B cell (primary cell): ENCODE measurements at regions not wholly inside any gene's neighbourhood (a gene's known extent, or its start where the extent isn't known, plus 50 kb on each side); places are given as distances from the start of the nearest gene placed in this dataset.
"Not testable (repeated sequence)": the region's sequence is repeated elsewhere in the genome, so short reads cannot be mapped to it uniquely, and the experiment has no call there.

ENCODE experiments used
- ATAC-seq: fragments of 200-7000 bp; cut with Tn5 transposase; one replicate; pipeline ENCODE4 v1.10.0; 2021; ENCODE audit warnings: low read depth, mild to moderate bottlenecking, moderate number of reproducible peaks, moderate library complexity
- CTCF ChIA-PET: fragments of 350-600 bp; sonication (Branson Sonifier 250); formaldehyde crosslinking; loops from one replicate; lab custom pipeline; 2021; ENCODE audit warnings: antibody characterized with exemption, inconsistent platforms; lab: Charles Lee
- POLR2A ChIA-PET: fragments of 350-600 bp; sonication (Branson Sonifier 250); formaldehyde crosslinking; loops from one replicate; lab custom pipeline; 2021; ENCODE audit warnings: antibody characterized with exemption; lab: Charles Lee
- DNase-seq: peaks from one replicate; pipeline ENCODE4 v3.0.0; 2013
- H2AFZ ChIP-seq: 2 replicates; pipeline ENCODE4 v1.6.1; 2012; ENCODE audit warnings: mild to moderate bottlenecking, low read depth, low read length; ENCODE audit not compliant: insufficient read depth, poor library complexity, severe bottlenecking
- H3K27ac ChIP-seq, 2 donors: 1 replicate in 1 of 2; 2 replicates in 1 of 2; pipeline ENCODE4 v1.5.1; 2012 to 2013; ENCODE audit warnings: low read length in 2 of 2, mild to moderate bottlenecking in 2 of 2, moderate library complexity in 1 of 2
- H3K27me3 ChIP-seq, 4 experiments: fragments of 200-600 bp in 1 of 4; sonication (generic) in 1 of 4; replicated peaks in 1 of 4; 1 replicate in 2 of 4; 2 replicates in 2 of 4; pipeline versions ENCODE4 v1.6.1 to v1.7.0; 2013 to 2016; ENCODE audit warnings: low read length in 3 of 4, mild to moderate bottlenecking in 2 of 4, mixed read lengths in 1 of 4, moderate library complexity in 1 of 4; ENCODE audit not compliant: insufficient read depth in 4 of 4, control insufficient read depth in 3 of 4; ENCODE audit errors: control extremely low read depth in 1 of 4
- H3K36me3 ChIP-seq, 2 experiments: replicated peaks in 1 of 2; 1 replicate in 1 of 2; 2 replicates in 1 of 2; pipeline versions ENCODE4 v1.6.1 to v1.7.1; 2013; ENCODE audit warnings: low read length in 1 of 2; ENCODE audit not compliant: insufficient read depth in 2 of 2, control insufficient read depth in 1 of 2; ENCODE audit errors: control extremely low read depth in 1 of 2, extremely low read depth in 1 of 2
- H3K4me1 ChIP-seq, 2 donors: fragments of 200-600 bp in 1 of 2; sonication (generic) in 1 of 2; 1 replicate in 1 of 2; 2 replicates in 1 of 2; pipeline versions ENCODE4 v1.5.1 to v1.6.1; 2013 to 2017; ENCODE audit warnings: low read length in 2 of 2; ENCODE audit not compliant: control insufficient read depth in 2 of 2, insufficient read depth in 2 of 2
- H3K4me2 ChIP-seq: replicated peaks from 2 replicates; pipeline ENCODE3; 2012; ENCODE audit warnings: mild to moderate bottlenecking, low read depth, low read length; ENCODE audit not compliant: poor library complexity, severe bottlenecking
- H3K4me3 ChIP-seq, 5 experiments: fragments of 200-600 bp in 1 of 5; sonication (generic) in 1 of 5; 1 replicate in 3 of 5; 2 replicates in 2 of 5; pipeline versions ENCODE4 v1.5.1 to v1.7.0; 2011 to 2016; ENCODE audit warnings: low read length in 4 of 5, mild to moderate bottlenecking in 4 of 5, low read depth in 2 of 5, control low read depth in 1 of 5, moderate library complexity in 1 of 5; ENCODE audit not compliant: insufficient read depth in 1 of 5; ENCODE audit errors: control extremely low read depth in 1 of 5, extremely low read depth in 1 of 5
- H3K79me2 ChIP-seq: fragments of 200-600 bp; sonication (generic); one replicate; pipeline ENCODE4 v1.6.0; 2016; ENCODE audit warnings: low read length; ENCODE audit not compliant: control insufficient read depth, insufficient read depth
- H3K9ac ChIP-seq: fragments of 200-600 bp; sonication (generic); 2 replicates; pipeline ENCODE4 v1.6.1; 2017; ENCODE audit warnings: mild to moderate bottlenecking, low read length, moderate library complexity
- H3K9me3 ChIP-seq, 3 donors: one replicate each; pipeline versions ENCODE4 v1.6.1 to v1.7.1; 2013; ENCODE audit warnings: low read length in 2 of 3; ENCODE audit not compliant: control insufficient read depth in 2 of 3, insufficient read depth in 1 of 3; ENCODE audit errors: control extremely low read depth in 1 of 3
- H4K20me1 ChIP-seq: 2 replicates; pipeline ENCODE4 v1.6.0; 2012; ENCODE audit warnings: mild to moderate bottlenecking, low read length; ENCODE audit not compliant: insufficient read depth, control insufficient read depth, poor library complexity, severe bottlenecking
- H3K27ac Mint-ChIP-seq: one replicate; pipeline ENCODE4 v1.8.0; 2021; ENCODE audit warnings: mixed read lengths
- H3K27me3 Mint-ChIP-seq: one replicate; pipeline ENCODE4 v1.8.0; 2021; ENCODE audit warnings: mixed read lengths
- H3K4me1 Mint-ChIP-seq: one replicate; pipeline ENCODE4 v1.8.0; 2021; ENCODE audit warnings: mixed read lengths
- H3K4me3 Mint-ChIP-seq: one replicate; pipeline ENCODE4 v1.8.0; 2021; ENCODE audit warnings: mixed read lengths
- H3K9me3 Mint-ChIP-seq: one replicate; pipeline ENCODE4 v1.8.0; 2022; ENCODE audit warnings: mixed read lengths; ENCODE audit not compliant: insufficient read depth
- EZH2 ChIP-seq: IDR thresholded peaks from 2 replicates; pipeline ENCODE4 v1.6.1; 2012; ENCODE audit warnings: borderline replicate concordance, low read depth, mild to moderate bottlenecking, moderate library complexity, low read length; ENCODE audit not compliant: insufficient read depth, poor library complexity, severe bottlenecking
- WGBS: methylation state at CpG from one replicate; pipeline ENCODE4 v1.1.5; 2013; ENCODE audit warnings: missing lambda C conversion rate; ENCODE audit not compliant: insufficient coverage; 5-methylcytosine and 5-hydroxymethylcytosine counted together
- intact Hi-C: fragments of 100-400 bp; cut with micrococcal nuclease; formaldehyde crosslinking; loops from one replicate; pipeline ENCODE4 v1.10.0; 2022
- TF ChIP-seq, protein P1 (sequence below): fragments of 200-600 bp; IDR thresholded peaks from one replicate; pipeline ENCODE4 v1.8.0; 2022; ENCODE audit warnings: antibody characterized with exemption, mild to moderate bottlenecking

DNA sequence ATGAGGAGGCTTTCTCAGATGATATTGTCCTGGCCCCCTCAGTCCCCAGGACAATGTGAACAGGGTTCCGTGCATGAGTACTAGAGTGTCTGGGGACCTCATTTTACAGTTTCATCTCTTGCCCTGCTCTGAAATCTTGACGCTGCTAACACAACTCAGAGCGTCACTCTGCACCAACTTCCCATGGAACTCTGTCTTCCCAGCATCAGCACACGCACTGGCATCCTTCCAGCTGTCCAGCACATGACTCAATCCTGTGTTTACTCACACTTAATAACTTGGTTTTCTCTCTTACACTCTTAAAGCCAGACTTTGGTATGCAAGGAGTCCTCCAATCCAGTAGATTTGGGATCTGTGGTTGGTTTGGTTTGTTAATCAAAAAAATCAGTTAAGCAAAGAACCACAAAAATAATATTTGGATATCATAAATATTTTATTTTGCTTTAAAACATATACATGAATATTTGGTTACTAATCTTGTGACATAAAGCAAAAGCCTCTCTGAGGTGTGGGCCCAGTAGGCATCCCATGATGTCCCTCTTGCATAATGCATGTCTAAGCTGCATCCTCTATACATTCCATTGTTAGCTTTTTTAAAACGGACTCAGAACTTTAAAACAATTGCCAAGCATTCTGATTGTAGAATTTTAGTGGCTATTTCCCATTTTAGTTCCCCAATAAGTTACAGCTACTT lies 131.0 kb downstream of the CXCL12 start:
- Histone ChIP-seq H3K27me3 (no peaks in the 10 kb centered on the region), H3K9me3 (no peaks in the 10 kb centered on the region), H3K4me1 (no peaks in the 10 kb centered on the region), H3K9ac (no peak overlapping the region), H4K20me1 (no peaks in the 10 kb centered on the region), H3K36me3 (no peaks in the 10 kb centered on the region), H3K27ac (no peak overlapping the region), H3K4me3 (no peak overlapping the region), H2AFZ (no peak overlapping the region), H3K79me2 (no peaks in the 10 kb centered on the region), H3K4me2 (no peak overlapping the region)
- CTCF ChIA-PET = no interaction called here
- H3K4me3 Mint-ChIP-seq = no peak overlapping the region
- H3K27ac Mint-ChIP-seq = no peak overlapping the region
- TF ChIP-seq, protein P1, sequence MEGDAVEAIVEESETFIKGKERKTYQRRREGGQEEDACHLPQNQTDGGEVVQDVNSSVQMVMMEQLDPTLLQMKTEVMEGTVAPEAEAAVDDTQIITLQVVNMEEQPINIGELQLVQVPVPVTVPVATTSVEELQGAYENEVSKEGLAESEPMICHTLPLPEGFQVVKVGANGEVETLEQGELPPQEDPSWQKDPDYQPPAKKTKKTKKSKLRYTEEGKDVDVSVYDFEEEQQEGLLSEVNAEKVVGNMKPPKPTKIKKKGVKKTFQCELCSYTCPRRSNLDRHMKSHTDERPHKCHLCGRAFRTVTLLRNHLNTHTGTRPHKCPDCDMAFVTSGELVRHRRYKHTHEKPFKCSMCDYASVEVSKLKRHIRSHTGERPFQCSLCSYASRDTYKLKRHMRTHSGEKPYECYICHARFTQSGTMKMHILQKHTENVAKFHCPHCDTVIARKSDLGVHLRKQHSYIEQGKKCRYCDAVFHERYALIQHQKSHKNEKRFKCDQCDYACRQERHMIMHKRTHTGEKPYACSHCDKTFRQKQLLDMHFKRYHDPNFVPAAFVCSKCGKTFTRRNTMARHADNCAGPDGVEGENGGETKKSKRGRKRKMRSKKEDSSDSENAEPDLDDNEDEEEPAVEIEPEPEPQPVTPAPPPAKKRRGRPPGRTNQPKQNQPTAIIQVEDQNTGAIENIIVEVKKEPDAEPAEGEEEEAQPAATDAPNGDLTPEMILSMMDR = no peak
- no peak for TF ChIP-seq EZH2
- H3K9me3 Mint-ChIP-seq = no peaks in the 10 kb centered on the region
- intact Hi-C loops = no loop called here
- POLR2A ChIA-PET = no interaction called here
- no peak for ATAC-seq
- WGBS = 86% methylated on average over 4 of the region's 5 CpGs
- no peaks in the 10 kb centered on the region for H3K27me3 Mint-ChIP-seq
- no peak for DNase-seq
- no peaks in the 10 kb centered on the region for H3K4me1 Mint-ChIP-seq

DNA sequence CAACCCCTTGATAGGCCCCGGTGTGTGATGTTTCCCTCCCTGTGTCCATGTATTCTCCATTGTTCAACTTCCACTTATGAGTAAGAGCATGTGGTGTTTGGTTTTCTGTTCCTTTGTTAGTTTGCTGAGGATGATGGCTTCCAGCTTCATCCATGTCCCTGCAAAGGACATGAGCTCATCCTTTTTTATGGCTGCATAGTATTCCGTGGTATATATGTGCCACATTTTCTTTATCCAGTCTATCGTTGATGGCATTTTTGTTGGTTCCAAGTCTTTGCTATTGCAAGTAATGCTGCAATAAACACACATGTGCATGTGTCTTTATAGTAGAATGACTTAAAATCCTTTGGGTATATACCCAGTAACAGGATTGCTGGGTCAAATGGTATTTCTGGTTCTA lies 132.3 kb downstream of the CXCL12 start:
- H3K27ac Mint-ChIP-seq, H3K36me3 ChIP-seq, H3K4me1 Mint-ChIP-seq, H3K9ac ChIP-seq, CTCF ChIA-PET, H3K4me3 ChIP-seq, POLR2A ChIA-PET, H3K27me3 Mint-ChIP-seq, H3K4me1 ChIP-seq, H3K4me2 ChIP-seq, H3K4me3 Mint-ChIP-seq, ATAC-seq, H4K20me1 ChIP-seq, H3K9me3 Mint-ChIP-seq, intact Hi-C loops, DNase-seq, H3K79me2 ChIP-seq, H3K27ac ChIP-seq, H3K27me3 ChIP-seq, H3K9me3 ChIP-seq, H2AFZ ChIP-seq: not testable (repeated sequence)
- 100% methylated on average over 1 of the region's 3 CpGs for WGBS

DNA sequence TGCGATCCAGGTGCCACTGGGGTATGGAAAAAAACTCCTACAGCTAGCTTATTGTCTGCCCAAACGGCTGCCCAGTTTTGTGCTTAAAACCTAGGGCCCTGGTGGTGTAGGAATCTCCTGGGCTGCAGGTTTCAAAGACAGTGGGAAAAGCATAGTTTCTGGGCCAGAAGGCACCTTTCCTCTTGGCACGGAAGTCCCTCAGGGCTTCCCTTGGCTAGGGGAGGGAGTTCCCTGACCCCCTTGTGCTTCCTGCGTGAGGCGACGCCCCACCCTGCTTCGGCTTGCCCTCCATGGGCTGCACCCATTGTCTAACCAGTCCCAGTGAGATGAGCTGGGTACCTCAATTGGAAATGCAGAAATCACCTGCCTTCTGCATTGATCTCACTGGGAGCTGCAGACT lies 135.0 kb downstream of the CXCL12 start:
- H3K9me3 Mint-ChIP-seq, H3K27me3 ChIP-seq, H3K4me1 ChIP-seq, H3K27ac ChIP-seq, POLR2A ChIA-PET, H3K4me1 Mint-ChIP-seq, H3K9ac ChIP-seq, DNase-seq, H3K4me3 Mint-ChIP-seq, ATAC-seq, H3K4me3 ChIP-seq, H3K9me3 ChIP-seq, H4K20me1 ChIP-seq, CTCF ChIA-PET, intact Hi-C loops, H3K36me3 ChIP-seq, H3K27ac Mint-ChIP-seq, H2AFZ ChIP-seq, H3K4me2 ChIP-seq, H3K79me2 ChIP-seq, H3K27me3 Mint-ChIP-seq: not testable (repeated sequence)
- 92% methylated on average over 6 of the region's 7 CpGs for WGBS
